Transverse colon (tissue), 4 donors: ENCODE measurements at regions not wholly inside any gene's neighbourhood (a gene's known extent, or its start where the extent isn't known, plus 50 kb on each side); places are given as distances from the start of the nearest gene placed in this dataset.

Experiments used
- POLR2A ChIP-seq: fragments of 450-650 bp; IDR thresholded peaks from one replicate; pipeline ENCODE4 v1.6.1; 2016; ENCODE audit warnings: antibody characterized with exemption, mild to moderate bottlenecking, moderate library complexity
- POLR2AphosphoS5 ChIP-seq, 3 donors: sonication (generic); formaldehyde crosslinking; IDR thresholded peaks; one replicate each; pipeline ENCODE4 v1.6.1; 2016; ENCODE audit warnings: antibody characterized with exemption in 3 of 3
- TF ChIP-seq, protein P1 (sequence below), 5 experiments: fragments of 200-600 bp in 3 of 5; fragments of 450-650 bp in 2 of 5; sonication (generic) in 3 of 5; IDR thresholded peaks; 1 replicate in 2 of 5; 2 replicates in 3 of 5; pipeline ENCODE4 v1.5.1; 2016 to 2017; ENCODE audit warnings: antibody characterized with exemption in 5 of 5, inconsistent platforms in 3 of 5, mild to moderate bottlenecking in 2 of 5, moderate library complexity in 1 of 5

DNA sequence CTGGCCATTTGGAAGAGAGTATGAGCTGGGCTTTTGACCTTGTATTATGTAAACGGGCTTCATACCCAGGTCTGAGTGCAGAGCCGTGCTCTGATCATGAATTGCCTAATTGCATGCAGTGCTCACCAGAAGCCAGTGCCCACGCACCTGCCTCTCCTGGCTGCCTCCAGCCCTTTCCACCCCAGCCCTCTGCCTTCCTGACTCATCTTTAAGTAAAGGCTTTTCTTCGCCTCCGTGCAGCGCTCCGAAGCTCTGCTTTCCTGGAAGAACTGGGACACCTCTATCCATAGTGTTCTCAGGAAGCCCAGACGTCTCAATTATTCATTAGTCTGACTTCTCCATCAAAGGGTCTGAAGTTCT is 413.7 kb downstream of the PTPRU start:
- TF ChIP-seq POLR2A (no peak), POLR2AphosphoS5 (IDR thresholded peaks at IDR 0.05) (no peak)
- TF ChIP-seq, protein P1, sequence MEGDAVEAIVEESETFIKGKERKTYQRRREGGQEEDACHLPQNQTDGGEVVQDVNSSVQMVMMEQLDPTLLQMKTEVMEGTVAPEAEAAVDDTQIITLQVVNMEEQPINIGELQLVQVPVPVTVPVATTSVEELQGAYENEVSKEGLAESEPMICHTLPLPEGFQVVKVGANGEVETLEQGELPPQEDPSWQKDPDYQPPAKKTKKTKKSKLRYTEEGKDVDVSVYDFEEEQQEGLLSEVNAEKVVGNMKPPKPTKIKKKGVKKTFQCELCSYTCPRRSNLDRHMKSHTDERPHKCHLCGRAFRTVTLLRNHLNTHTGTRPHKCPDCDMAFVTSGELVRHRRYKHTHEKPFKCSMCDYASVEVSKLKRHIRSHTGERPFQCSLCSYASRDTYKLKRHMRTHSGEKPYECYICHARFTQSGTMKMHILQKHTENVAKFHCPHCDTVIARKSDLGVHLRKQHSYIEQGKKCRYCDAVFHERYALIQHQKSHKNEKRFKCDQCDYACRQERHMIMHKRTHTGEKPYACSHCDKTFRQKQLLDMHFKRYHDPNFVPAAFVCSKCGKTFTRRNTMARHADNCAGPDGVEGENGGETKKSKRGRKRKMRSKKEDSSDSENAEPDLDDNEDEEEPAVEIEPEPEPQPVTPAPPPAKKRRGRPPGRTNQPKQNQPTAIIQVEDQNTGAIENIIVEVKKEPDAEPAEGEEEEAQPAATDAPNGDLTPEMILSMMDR (IDR thresholded peaks at IDR 0.05): no peak
